Breast epithelium (tissue), 3 donors: ENCODE measurements at regions not wholly inside any gene's neighbourhood (a gene's known extent, or its start where the extent isn't known, plus 50 kb on each side); places are given as distances from the start of the nearest gene placed in this dataset.

Experiments
- CTCF ChIP-seq, 3 donors: fragments of 450-650 bp; IDR thresholded peaks; one replicate each; pipeline ENCODE4 v1.5.1; 2016 to 2017; ENCODE audit warnings: antibody characterized with exemption in 3 of 3, mild to moderate bottlenecking in 3 of 3, moderate library complexity in 3 of 3
- POLR2A ChIP-seq: fragments of 450-650 bp; IDR thresholded peaks from one replicate; pipeline ENCODE4 v1.6.1; 2016; ENCODE audit warnings: antibody characterized with exemption, mild to moderate bottlenecking, moderate library complexity

DNA sequence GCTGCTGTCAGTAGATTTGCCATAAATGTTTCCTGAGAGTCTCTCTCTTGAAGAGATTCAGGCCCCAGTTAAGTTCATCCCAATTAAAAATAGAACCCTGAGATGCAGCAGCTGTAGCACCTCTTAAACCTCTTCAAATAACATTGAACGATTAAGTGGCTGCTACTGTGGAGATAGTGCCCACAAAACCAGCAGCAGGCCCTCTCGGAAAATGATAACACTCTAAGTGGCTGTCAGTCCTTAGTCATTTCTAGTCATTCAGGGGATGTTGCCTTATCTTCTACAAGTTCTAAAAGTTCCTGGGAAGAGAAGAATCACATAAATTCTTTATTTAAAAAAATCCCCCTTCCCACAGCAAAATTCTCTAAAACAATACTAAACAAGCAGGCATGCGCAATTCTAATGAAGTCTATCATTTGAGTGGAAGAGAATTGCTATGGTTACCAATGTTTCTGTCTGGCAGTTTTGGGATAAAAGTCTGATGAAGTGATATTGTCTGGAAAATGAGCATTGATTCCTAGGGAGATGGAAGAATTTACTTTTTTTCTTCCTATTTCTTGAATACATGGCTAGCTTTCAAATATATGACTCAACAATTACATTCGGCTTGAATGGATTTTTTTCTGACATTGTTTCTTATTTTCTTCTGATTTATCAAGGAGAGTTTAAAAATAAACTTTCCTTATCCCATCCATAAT is 131.9 kb downstream of the TRMT11 start:
- no peak for TF ChIP-seq CTCF (IDR thresholded peaks at IDR 0.05)
- no peak for TF ChIP-seq POLR2A
